NCI-H82 treated with DMSO at 0.1 percent for 48 hours (cell line): ENCODE measurements at regions not wholly inside any gene's neighbourhood (a gene's known extent, or its start where the extent isn't known, plus 50 kb on each side); places are given as distances from the start of the nearest gene placed in this dataset.
"Not testable (repeated sequence)": the region's sequence is repeated elsewhere in the genome, so short reads cannot be mapped to it uniquely, and the experiment has no call there.

Source experiments
- DNase-seq: peaks from one replicate; lab custom pipeline; 2025; ENCODE audit not compliant: unreplicated experiment; lab: John Stamatoyannopoulos, UW

DNA sequence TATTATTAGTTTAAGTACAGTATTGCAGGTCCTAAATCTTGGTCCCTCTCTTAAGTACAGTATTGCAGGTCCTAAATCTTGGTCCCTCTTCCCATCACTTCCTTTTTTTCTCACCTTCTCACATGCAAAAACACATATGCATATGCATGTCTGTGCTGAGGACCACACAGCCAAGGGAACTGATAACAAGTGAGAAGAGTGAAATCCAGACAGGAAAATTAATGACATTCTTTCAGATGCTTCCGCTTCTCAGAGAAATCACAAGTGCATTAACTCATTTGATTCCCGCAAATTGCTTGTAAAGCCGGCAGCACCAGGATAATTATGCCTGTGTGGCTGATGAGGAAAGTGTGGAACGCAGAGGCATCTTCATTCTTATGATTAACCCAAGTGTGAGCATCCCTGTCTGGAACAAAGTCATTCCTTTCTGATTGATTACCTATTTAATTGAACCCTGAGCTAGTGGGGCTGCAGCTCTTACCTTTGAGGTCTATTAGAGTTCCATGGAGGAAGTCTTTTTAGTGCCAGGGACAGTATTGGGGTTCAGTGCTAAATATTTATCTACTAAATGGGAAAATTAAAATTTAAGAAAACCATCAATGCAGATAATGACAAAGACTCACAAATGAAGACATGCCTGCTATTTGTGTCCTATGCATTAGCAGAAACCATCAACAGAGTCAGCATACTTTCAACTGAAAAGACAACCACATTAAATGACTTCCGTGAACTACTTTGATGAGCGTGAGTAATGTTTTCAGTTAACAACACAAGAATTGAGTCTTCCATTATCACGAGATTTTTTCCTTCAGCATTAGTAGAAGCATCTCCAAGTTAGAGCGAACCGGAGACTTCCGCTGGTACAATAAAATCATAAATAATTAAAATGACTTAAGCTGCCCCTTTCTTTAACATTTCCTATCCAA lies 220.4 kb upstream of the SLC35G4 start:
- DNase-seq: no peak

- DNase-seq: no peak
These were observed 221.5 kb upstream of the SLC35G4 start for GRCh38 chr18:11387880-11388279.

GRCh38 chr18:11383381-11383780 lies 226.0 kb upstream of the SLC35G4 start:
- DNase-seq: no peak

GRCh38 chr18:11380968-11381367 lies 228.4 kb upstream of the SLC35G4 start:
- no peak for DNase-seq

DNA sequence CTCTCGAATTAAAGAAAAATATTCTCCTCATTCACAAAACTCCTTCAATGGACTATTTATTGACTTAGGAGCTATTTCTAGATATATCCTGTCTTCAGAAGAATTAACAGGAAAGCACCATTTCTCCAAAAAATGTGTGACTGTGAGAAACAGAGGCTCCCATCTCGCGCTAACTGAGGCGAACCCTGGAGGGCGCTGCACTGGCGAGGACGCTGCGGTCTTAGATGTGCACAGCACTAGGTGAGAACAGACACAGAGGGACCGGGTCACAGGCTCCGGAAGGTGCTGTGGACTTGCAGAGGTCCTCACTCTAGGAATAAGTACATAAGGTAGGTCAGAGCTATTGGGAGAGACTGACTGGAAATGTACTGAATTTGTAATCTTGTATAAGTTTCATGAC lies 229.7 kb upstream of the SLC35G4 start:
- no peak for DNase-seq

DNA sequence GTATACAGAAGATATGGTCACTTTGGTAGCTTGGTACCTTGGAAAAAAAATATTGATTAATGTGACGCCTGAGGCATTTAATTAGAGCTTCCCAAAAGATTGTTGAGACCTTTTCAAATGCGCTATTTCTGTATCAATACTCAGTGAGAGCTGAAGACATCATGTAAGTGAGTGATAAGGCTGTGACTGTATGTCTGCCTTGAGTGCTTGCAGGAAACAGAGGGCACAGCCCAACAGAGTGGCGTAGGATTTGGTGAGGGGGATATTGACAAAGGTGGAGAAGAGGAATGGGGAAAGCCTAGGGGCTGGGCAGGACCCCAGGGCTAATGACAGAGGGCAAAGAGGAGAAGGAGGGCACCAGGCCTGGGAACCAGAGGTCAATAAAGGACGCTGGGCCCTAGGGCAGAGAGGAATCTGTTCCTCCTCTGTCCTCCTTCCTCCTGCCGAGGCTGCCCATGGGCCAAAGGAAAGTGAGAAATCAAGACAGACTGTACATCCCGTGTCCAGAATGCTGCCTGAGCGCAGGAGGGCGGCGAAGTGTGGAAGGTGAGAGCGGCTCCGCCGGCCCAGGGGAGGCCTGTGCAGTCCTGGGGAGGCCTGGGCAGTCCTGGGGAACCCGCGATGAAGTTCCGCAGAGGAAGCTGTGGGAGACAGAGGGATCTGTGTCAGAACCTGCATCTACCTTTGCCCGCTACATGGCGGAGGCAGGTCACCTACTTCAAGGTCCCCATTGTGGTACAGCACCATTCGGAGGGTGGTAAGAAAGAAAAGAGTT lies 228.6 kb upstream of the PIEZO2 start:
- no peak for DNase-seq

GRCh38 chr18:11372163-11372562 lies 222.8 kb upstream of the PIEZO2 start:
- DNase-seq: no peak

DNA sequence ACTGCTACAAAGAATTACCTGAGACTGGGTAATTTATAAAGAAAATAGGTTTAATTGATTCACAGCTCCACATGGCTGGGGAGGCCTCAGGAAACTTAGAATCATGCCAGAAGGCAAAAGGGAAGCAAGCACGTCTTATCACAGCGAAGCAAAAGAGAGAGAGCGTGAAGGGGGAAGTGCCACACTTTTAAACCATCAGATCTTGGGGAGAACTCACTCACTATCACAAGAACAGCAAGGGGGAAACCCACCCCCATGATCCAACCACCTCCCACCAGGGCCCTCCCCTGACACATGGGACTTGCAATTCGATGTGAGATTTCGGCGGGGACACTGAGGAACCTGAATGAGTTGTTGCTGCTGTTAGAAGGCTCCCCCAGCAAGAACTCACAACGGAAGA lies 220.2 kb upstream of the PIEZO2 start:
- no peak for DNase-seq

- DNase-seq: no peak
These were observed 218.7 kb upstream of the PIEZO2 start for GRCh38 chr18:11368020-11368419.

- no peak for DNase-seq
These were observed 218.0 kb upstream of the PIEZO2 start for GRCh38 chr18:11367351-11367750.

DNA sequence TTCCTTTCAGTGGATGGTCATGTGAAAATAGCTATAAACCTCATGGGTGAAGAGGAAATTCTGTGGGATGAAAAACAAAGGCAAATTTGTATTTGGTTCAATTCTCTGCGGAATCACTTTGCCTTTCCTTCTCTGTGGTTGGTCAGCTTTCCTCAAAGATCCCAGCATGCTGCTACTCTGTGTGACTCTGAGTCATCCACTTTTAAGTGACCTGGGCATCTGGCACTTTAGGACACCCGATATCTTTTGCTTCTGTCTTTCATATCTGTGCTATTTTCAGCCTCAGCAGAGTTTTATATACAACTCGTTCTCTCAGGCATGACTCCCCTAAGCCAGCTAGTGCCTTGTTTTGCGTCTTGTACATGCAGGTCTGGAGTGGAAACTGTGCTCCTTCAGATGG lies 217.0 kb upstream of the PIEZO2 start:
- DNase-seq: no peak

GRCh38 chr18:11362856-11363255 lies 213.5 kb upstream of the PIEZO2 start:
- DNase-seq: no peak

DNA sequence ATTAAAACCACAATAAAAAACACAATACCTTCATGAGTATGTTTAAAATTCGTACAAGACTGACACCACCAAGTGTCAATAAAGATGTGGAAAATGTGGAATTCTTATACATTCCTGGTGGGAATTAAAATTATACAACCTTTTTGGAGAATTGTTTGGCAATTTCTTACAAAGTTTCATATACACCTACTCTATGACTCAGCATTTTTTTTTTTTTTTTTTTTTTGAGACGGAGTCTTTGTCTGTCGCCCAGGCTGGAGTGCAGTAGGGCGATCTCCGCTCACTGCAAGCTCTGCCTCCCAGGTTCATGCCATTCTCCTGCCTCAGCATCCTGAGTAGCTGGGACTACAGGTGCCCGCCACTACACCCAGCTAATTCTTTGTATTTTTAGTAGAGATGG lies 212.5 kb upstream of the PIEZO2 start:
- not testable (repeated sequence) for DNase-seq

GRCh38 chr18:11357678-11358077 lies 208.3 kb upstream of the PIEZO2 start:
- no peak for DNase-seq

- DNase-seq: not testable (repeated sequence)
These were observed 195.2 kb upstream of the PIEZO2 start for GRCh38 chr18:11344576-11344975.

DNA sequence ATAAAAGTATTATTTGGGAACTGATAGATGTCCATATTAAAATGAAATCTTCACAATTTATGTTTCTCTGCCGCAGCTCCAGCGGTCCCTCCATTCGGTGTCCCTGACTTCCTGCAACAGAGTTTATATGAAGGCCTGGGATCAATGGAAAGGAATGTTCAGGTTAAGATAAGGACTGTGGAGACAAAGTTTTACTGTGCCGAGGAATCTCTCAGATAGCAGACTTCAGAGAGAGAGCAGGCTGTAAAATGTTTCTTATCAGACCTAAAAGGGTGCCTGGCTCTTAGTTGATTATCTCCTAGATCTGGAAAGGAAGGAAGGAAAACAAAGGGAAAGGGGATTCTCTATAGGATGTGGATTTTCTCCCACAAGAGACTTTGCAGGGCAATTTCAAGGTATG lies 193.7 kb upstream of the PIEZO2 start:
- no peak for DNase-seq

- not testable (repeated sequence) for DNase-seq
These were observed 192.7 kb upstream of the PIEZO2 start for GRCh38 chr18:11342115-11342514.

DNA sequence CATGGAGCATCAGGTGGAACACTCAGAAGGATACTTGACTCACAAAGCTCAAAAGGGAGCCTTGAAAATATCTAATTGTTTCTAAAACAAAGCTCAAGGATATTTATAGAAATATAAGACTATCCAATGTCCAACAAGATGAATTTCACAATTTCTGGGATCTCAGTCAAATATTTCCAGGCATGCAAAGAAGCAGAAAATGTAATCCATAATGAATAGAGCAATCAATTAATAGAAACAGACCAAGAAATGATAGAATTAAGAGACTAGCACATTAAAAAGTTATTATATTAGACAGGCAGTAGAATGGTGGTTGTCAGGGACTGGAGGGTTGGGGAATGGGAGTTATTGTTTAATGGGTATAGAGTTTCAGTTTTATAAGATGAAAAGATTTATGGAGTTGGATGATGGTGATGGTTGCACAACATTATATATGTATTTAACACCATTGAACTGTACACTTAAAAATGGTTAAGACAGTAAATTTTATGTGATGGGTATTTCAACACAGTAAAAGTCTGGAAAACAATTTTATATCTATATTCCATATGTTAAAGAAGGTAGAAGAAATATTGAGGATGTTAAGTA lies 189.9 kb upstream of the PIEZO2 start:
- no peak for DNase-seq

DNA sequence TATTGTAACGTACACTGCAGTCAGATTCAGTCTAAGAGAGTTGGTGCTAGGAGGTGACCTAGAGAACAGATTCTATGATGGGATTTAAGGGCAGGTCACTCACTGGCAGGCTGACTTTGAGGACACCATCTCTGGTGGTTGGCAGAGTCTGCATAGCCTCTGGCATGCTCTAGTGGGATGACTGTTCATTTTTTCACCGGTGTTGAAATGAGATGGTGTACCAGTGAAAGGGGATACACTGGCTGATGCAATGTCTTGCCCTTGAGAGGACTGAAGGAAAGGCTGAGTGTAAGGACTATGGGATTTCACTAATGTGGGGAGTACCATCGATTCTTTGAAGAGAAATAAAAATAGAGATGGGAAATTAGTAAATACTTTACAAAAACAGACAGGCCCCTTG lies 186.9 kb upstream of the PIEZO2 start:
- DNase-seq: no peak

- DNase-seq: no peak
These were observed 178.1 kb upstream of the PIEZO2 start for GRCh38 chr18:11327391-11328009.
